ENCODE measurements at regions not wholly inside any gene's neighbourhood (a gene's known extent, or its start where the extent isn't known, plus 50 kb on each side); places are given as distances from the start of the nearest gene placed in this dataset.

DNA sequence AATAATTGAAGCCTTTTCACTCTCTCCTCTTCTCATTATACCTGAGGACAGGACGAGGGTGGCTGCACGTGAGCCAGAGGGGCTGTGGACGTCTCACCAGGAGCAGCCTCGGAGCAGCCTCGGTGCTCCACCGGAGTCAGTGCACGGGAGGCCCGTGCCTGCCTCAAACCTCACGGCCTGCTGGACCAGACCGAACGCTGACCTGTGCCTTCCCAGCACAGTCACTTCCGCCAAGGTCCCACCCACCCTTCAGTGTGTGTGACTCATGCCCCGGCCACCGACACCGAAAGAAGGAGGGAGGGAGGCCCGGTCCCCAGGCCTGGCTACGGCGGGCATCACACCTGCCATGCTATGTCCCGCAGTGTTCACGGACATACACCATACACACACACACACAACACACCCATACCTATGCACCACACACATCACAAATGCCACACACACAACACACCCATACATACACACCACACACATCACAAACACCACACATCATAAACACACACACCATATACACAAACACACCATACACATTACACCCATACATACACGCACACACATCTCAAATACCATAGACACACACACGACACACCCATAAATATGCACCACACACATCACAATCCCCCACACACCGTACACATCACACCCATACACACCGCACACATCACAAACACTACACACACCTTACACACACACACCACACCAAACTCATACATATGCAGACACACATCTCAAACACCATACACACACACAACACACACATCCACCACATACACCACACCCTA is 1506.5 kb downstream of the TBC1D22A start:
- no peaks in the 10 kb centered on the region for H3K27me3 ChIP-seq (ENCODE audit: control insufficient read depth, insufficient read depth, low read length)
- DNase-seq (ENCODE audit: low read depth) = no peak
- no peak overlapping the region for H3K4me3 ChIP-seq (ENCODE audit: low read depth, low read length)
- ChIA-PET POLR2A (no interaction called here), CTCF (no interaction called here)
- no peaks in the 10 kb centered on the region for H3K36me3 ChIP-seq (ENCODE audit: control insufficient read depth, insufficient read depth, low read length)
- TF ChIP-seq, protein P1, sequence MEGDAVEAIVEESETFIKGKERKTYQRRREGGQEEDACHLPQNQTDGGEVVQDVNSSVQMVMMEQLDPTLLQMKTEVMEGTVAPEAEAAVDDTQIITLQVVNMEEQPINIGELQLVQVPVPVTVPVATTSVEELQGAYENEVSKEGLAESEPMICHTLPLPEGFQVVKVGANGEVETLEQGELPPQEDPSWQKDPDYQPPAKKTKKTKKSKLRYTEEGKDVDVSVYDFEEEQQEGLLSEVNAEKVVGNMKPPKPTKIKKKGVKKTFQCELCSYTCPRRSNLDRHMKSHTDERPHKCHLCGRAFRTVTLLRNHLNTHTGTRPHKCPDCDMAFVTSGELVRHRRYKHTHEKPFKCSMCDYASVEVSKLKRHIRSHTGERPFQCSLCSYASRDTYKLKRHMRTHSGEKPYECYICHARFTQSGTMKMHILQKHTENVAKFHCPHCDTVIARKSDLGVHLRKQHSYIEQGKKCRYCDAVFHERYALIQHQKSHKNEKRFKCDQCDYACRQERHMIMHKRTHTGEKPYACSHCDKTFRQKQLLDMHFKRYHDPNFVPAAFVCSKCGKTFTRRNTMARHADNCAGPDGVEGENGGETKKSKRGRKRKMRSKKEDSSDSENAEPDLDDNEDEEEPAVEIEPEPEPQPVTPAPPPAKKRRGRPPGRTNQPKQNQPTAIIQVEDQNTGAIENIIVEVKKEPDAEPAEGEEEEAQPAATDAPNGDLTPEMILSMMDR (IDR thresholded peaks at IDR 0.05; ENCODE audit: insufficient read depth, low read depth, low read length) = no peak

GRCh38 chr22:48268293-48268692 is 1505.8 kb downstream of the TBC1D22A start:
- POLR2A ChIA-PET = no interaction called here
- no peaks in the 10 kb centered on the region for H3K36me3 ChIP-seq (ENCODE audit: control insufficient read depth, insufficient read depth, low read length)
- H3K4me3 ChIP-seq (ENCODE audit: low read depth, low read length) = no peak overlapping the region
- TF ChIP-seq, protein P1 (IDR thresholded peaks at IDR 0.05; ENCODE audit: insufficient read depth, low read depth, low read length) = no peak
- CTCF ChIA-PET = no interaction called here
- H3K27me3 ChIP-seq (ENCODE audit: control insufficient read depth, insufficient read depth, low read length) = no peaks in the 10 kb centered on the region
- DNase-seq (ENCODE audit: low read depth) = no peak

DNA sequence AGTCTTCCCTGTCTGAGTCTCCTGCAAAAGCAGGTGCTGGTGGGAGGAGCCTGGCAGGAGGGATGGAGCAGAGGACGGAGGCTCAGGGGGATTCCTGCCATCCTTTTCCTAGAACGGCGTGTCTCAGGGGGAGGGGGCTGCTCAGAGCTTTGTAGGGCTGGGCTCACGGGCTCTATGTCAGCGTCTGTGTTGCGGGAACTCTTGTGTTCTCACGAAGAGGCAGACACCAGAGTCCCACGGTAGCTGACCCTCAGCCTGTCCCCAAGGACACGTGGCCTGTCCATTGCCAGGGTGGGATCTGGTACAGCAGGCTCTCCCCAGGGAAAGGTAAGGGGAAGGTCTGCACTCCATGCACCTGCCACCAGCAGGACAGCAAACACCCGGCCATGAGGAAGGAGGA is 1505.2 kb downstream of the TBC1D22A start:
- DNase-seq (ENCODE audit: low read depth) = no peak
- ChIA-PET CTCF (no interaction called here), POLR2A (no interaction called here)
- H3K4me3 ChIP-seq (ENCODE audit: low read depth, low read length) = no peak overlapping the region
- TF ChIP-seq, protein P1 (IDR thresholded peaks at IDR 0.05; ENCODE audit: insufficient read depth, low read depth, low read length) = no peak
- H3K27me3 ChIP-seq (ENCODE audit: control insufficient read depth, insufficient read depth, low read length) = no peaks in the 10 kb centered on the region
- H3K36me3 ChIP-seq (ENCODE audit: control insufficient read depth, insufficient read depth, low read length) = no peaks in the 10 kb centered on the region

- ChIA-PET POLR2A (no interaction called here), CTCF (no interaction called here)
- Histone ChIP-seq H3K36me3 (ENCODE audit: control insufficient read depth, insufficient read depth, low read length) (no peaks in the 10 kb centered on the region), H3K4me3 (ENCODE audit: low read depth, low read length) (no peak overlapping the region), H3K27me3 (ENCODE audit: control insufficient read depth, insufficient read depth, low read length) (no peaks in the 10 kb centered on the region)
- DNase-seq (ENCODE audit: low read depth) = no peak
- TF ChIP-seq, protein P1 (IDR thresholded peaks at IDR 0.05; ENCODE audit: insufficient read depth, low read depth, low read length) = no peak
Measured at GRCh38 chr22:48265000-48265625, 1502.7 kb downstream of the TBC1D22A start.

DNA sequence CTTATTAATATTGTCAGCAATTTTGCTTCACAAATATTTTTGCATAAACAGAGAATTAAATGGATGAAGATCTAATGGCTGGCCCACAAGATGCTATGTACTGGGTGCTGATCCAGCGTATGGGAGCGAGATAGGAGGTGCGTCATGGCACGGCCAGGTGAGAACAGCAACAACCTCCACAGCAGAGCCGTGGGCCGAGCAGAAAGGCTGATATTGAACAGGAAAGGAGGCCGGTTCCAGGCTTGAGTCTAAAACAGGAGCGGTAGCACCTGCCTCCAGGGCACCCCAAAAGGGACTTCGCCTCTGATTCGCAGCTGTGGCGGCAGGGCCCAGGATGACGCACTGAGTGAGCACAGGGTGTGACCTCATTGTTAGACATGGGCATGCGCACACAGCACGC is 1502.1 kb downstream of the TBC1D22A start:
- Histone ChIP-seq H3K36me3 (ENCODE audit: control insufficient read depth, insufficient read depth, low read length) (no peaks in the 10 kb centered on the region), H3K4me3 (ENCODE audit: low read depth, low read length) (no peak overlapping the region), H3K27me3 (ENCODE audit: control insufficient read depth, insufficient read depth, low read length) (no peaks in the 10 kb centered on the region)
- ChIA-PET CTCF (no interaction called here), POLR2A (no interaction called here)
- TF ChIP-seq, protein P1 (IDR thresholded peaks at IDR 0.05; ENCODE audit: insufficient read depth, low read depth, low read length) = no peak
- DNase-seq (ENCODE audit: low read depth) = no peak

Data from BJ (cell line).